SK-N-DZ (cell line): ENCODE measurements at regions not wholly inside any gene's neighbourhood (a gene's known extent, or its start where the extent isn't known, plus 50 kb on each side); places are given as distances from the start of the nearest gene placed in this dataset.

Experiments
- DNase-seq: peaks from one replicate; pipeline ENCODE4 v3.0.0-alpha.2; 2015; ENCODE audit warnings: low spot score

GRCh38 chr7:155181768-155182167, 111.6 kb downstream of the HTR5A start:
- no peak for DNase-seq

- no peak for DNase-seq
Measured at GRCh38 chr7:155182406-155182970, 112.4 kb downstream of the HTR5A start.

- no peak for DNase-seq
Measured at GRCh38 chr7:155183655-155184054, 113.5 kb downstream of the HTR5A start.

GRCh38 chr7:155184923-155185322, 112.8 kb upstream of the INSIG1 start:
- DNase-seq: no peak

GRCh38 chr7:155187061-155187785, 110.5 kb upstream of the INSIG1 start:
- DNase-seq: no peak

- DNase-seq: no peak
Measured at GRCh38 chr7:155188357-155188756, 109.3 kb upstream of the INSIG1 start.

- DNase-seq: no peak
Measured at GRCh38 chr7:155188821-155189581, 108.7 kb upstream of the INSIG1 start.

GRCh38 chr7:155189590-155189989, 108.1 kb upstream of the INSIG1 start:
- DNase-seq: no peak

GRCh38 chr7:155190688-155191087, 107.0 kb upstream of the INSIG1 start:
- DNase-seq: no peak

- DNase-seq: no peak
Measured at GRCh38 chr7:155191137-155191536, 106.5 kb upstream of the INSIG1 start.

GRCh38 chr7:155191901-155192478, 105.7 kb upstream of the INSIG1 start:
- no peak for DNase-seq

GRCh38 chr7:155192961-155193640, 104.6 kb upstream of the INSIG1 start:
- no peak for DNase-seq

GRCh38 chr7:155193716-155194115, 104.0 kb upstream of the INSIG1 start:
- no peak for DNase-seq

GRCh38 chr7:155194382-155195140, 103.1 kb upstream of the INSIG1 start:
- no peak for DNase-seq

- DNase-seq: no peak
Measured at GRCh38 chr7:155195939-155196523, 101.6 kb upstream of the INSIG1 start.

- no peak for DNase-seq
Measured at GRCh38 chr7:155198196-155198892, 99.3 kb upstream of the INSIG1 start.

GRCh38 chr7:155198901-155199845, 98.5 kb upstream of the INSIG1 start:
- no peak for DNase-seq

- DNase-seq: no peak
Measured at GRCh38 chr7:155201325-155202087, 96.2 kb upstream of the INSIG1 start.
